GM18517 (cell line): ENCODE measurements at regions not wholly inside any gene's neighbourhood (a gene's known extent, or its start where the extent isn't known, plus 50 kb on each side); places are given as distances from the start of the nearest gene placed in this dataset.

Experiments
- ATAC-seq: cut with Tn5 transposase; IDR thresholded peaks from one replicate; pipeline ENCODE4 v1.9.1; 2021; ENCODE audit warnings: mild to moderate bottlenecking, moderate library complexity; ENCODE audit not compliant: unreplicated experiment

GRCh38 chr12:43294916-43295315 lies 257.1 kb downstream of the ADAMTS20 start:
- no peak for ATAC-seq

GRCh38 chr12:43294147-43294546 lies 257.9 kb downstream of the ADAMTS20 start:
- ATAC-seq = no peak

- no peak for ATAC-seq
Measured at GRCh38 chr12:43293396-43293795, 258.6 kb downstream of the ADAMTS20 start.

- ATAC-seq = no peak
Measured at GRCh38 chr12:43292699-43293098, 259.3 kb downstream of the ADAMTS20 start.

GRCh38 chr12:43291516-43291915 lies 260.5 kb downstream of the ADAMTS20 start:
- no peak for ATAC-seq

- ATAC-seq = no peak
Measured at GRCh38 chr12:43290836-43291235, 261.2 kb downstream of the ADAMTS20 start.

- no peak for ATAC-seq
Measured at GRCh38 chr12:43289426-43289801, 262.6 kb downstream of the ADAMTS20 start.

- no peak for ATAC-seq
Measured at GRCh38 chr12:43288671-43289425, 263.2 kb downstream of the ADAMTS20 start.

GRCh38 chr12:43287706-43288383 lies 264.2 kb downstream of the ADAMTS20 start:
- no peak for ATAC-seq

- ATAC-seq = no peak
Measured at GRCh38 chr12:43286986-43287385, 265.0 kb downstream of the ADAMTS20 start.

GRCh38 chr12:43285159-43285598 lies 266.8 kb downstream of the ADAMTS20 start:
- ATAC-seq = no peak

GRCh38 chr12:43284486-43285158 lies 267.4 kb downstream of the ADAMTS20 start:
- no peak for ATAC-seq

GRCh38 chr12:43283206-43283605 lies 268.8 kb downstream of the ADAMTS20 start:
- no peak for ATAC-seq

GRCh38 chr12:43282106-43282505 lies 269.9 kb downstream of the ADAMTS20 start:
- ATAC-seq = no peak

GRCh38 chr12:43281563-43281962 lies 270.4 kb downstream of the ADAMTS20 start:
- no peak for ATAC-seq

GRCh38 chr12:43278541-43278832 lies 273.5 kb downstream of the ADAMTS20 start:
- ATAC-seq = no peak

GRCh38 chr12:43277651-43278540 lies 274.1 kb downstream of the ADAMTS20 start:
- peak; percentile 98 for ATAC-seq

GRCh38 chr12:43273467-43273866 lies 278.5 kb downstream of the ADAMTS20 start:
- no peak for ATAC-seq

GRCh38 chr12:43271659-43272058 lies 280.3 kb downstream of the ADAMTS20 start:
- no peak for ATAC-seq

- no peak for ATAC-seq
Measured at GRCh38 chr12:43267818-43268217, 284.2 kb downstream of the ADAMTS20 start.

- ATAC-seq = no peak
Measured at GRCh38 chr12:43261701-43262100, 290.3 kb downstream of the ADAMTS20 start.
